ENCODE measurements at regions not wholly inside any gene's neighbourhood (a gene's known extent, or its start where the extent isn't known, plus 50 kb on each side); places are given as distances from the start of the nearest gene placed in this dataset.

DNA sequence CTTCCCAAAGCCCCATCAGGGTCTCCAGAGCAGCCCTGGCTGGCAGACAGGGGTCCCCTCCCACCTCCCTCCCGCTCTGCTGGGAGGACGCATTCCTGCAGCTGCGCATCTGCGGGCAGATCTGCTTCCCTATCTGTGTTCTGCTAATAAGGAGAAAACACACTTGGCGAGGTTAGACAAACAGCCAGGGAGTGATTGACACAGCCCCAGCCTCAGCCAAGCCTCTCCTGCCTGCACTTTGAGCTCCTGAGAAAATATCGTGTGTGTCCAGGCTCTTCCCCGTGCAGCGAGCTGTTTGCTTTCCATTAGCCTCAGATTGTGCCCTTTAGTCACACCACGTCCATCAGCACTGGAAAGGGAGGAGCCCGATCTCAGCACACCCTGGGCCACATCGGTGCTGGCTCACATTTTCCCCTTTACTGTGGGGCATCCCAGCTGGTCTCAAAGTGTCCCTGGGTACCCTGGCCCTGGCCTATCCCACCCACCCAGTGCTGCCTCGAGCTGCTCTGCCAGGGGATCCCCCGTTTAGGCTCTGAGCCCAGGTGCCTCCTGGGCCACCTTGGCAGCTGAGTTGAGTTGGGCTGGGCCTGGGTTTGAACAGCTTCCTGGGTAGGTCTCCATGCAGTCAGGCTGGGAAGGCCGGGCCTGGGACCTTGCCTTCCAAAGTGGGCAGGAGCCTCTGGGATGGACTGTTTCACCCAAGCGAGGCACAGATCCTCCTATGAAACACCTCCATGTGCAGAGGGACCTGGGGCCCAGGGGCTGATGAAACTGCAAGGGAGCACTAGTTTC lies 61.1 kb downstream of the BARX1 start (continued):
- peak; percentile 58 for TF ChIP-seq KDM6A (CRISPR knock-in tag; IDR thresholded peaks at IDR 0.05; ENCODE audit: low read depth)
- no peak for TF ChIP-seq ZNF546 (CRISPR knock-in tag; conservative IDR thresholded peaks at IDR 0.05)
- peak; percentile 81 for TF ChIP-seq HNF4G (IDR thresholded peaks at IDR 0.05; ENCODE audit: borderline replicate concordance, low read depth, low read length)
- peak; percentile 77 for TF ChIP-seq HNF4G (CRISPR knock-in tag; IDR thresholded peaks at IDR 0.05; ENCODE audit: borderline replicate concordance, low read depth)
- TF ChIP-seq TSC22D2 (CRISPR knock-in tag; IDR thresholded peaks at IDR 0.05; ENCODE audit: borderline replicate concordance), result no peak
- TF ChIP-seq, protein P1, sequence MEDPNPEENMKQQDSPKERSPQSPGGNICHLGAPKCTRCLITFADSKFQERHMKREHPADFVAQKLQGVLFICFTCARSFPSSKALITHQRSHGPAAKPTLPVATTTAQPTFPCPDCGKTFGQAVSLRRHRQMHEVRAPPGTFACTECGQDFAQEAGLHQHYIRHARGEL (CRISPR knock-in tag; IDR thresholded peaks at IDR 0.05), result no peak
- TF ChIP-seq RNF2 (conservative IDR thresholded peaks at IDR 0.05; ENCODE audit: low read depth), result no peak
- TF ChIP-seq SIN3B (IDR thresholded peaks at IDR 0.05; ENCODE audit: low read length), result no peak
- TF ChIP-seq, protein P2, sequence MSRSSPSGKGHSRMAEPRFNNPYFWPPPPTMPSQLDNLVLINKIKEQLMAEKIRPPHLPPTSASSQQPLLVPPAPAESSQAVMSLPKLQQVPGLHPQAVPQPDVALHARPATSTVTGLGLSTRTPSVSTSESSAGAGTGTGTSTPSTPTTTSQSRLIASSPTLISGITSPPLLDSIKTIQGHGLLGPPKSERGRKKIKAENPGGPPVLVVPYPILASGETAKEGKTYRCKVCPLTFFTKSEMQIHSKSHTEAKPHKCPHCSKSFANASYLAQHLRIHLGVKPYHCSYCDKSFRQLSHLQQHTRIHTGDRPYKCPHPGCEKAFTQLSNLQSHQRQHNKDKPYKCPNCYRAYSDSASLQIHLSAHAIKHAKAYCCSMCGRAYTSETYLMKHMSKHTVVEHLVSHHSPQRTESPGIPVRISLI (CRISPR knock-in tag; IDR thresholded peaks at IDR 0.05; ENCODE audit: borderline replicate concordance), result no peak
- peak; percentile 75 for TF ChIP-seq ZNF124 (CRISPR knock-in tag; IDR thresholded peaks at IDR 0.05)
- TF ChIP-seq ZNF274 (CRISPR knock-in tag; IDR thresholded peaks at IDR 0.05), result no peak
- no peak for TF ChIP-seq ZMAT3 (CRISPR knock-in tag; conservative IDR thresholded peaks at IDR 0.05)
- TF ChIP-seq, protein P3, sequence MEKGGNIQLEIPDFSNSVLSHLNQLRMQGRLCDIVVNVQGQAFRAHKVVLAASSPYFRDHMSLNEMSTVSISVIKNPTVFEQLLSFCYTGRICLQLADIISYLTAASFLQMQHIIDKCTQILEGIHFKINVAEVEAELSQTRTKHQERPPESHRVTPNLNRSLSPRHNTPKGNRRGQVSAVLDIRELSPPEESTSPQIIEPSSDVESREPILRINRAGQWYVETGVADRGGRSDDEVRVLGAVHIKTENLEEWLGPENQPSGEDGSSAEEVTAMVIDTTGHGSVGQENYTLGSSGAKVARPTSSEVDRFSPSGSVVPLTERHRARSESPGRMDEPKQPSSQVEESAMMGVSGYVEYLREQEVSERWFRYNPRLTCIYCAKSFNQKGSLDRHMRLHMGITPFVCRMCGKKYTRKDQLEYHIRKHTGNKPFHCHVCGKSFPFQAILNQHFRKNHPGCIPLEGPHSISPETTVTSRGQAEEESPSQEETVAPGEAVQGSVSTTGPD (CRISPR knock-in tag; IDR thresholded peaks at IDR 0.05), result no peak
- no peak for TF ChIP-seq TEAD2 (CRISPR knock-in tag; IDR thresholded peaks at IDR 0.05)
- no peak for TF ChIP-seq GLI4 (CRISPR knock-in tag; IDR thresholded peaks at IDR 0.05; ENCODE audit: borderline replicate concordance)
- TF ChIP-seq, protein P4, sequence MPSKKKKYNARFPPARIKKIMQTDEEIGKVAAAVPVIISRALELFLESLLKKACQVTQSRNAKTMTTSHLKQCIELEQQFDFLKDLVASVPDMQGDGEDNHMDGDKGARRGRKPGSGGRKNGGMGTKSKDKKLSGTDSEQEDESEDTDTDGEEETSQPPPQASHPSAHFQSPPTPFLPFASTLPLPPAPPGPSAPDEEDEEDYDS (CRISPR knock-in tag; IDR thresholded peaks at IDR 0.05), result peak; percentile 12; the same call in 1 of the 2 replicates
- TF ChIP-seq ZNF614 (CRISPR knock-in tag; IDR thresholded peaks at IDR 0.05; ENCODE audit: borderline replicate concordance), result peak; percentile 83; the same call in 1 of the 2 replicates
- no peak for TF ChIP-seq KLF15 (CRISPR knock-in tag; IDR thresholded peaks at IDR 0.05; ENCODE audit: borderline replicate concordance)
- peak; percentile 98 for TF ChIP-seq MEIS1 (CRISPR knock-in tag; IDR thresholded peaks at IDR 0.05; ENCODE audit: borderline replicate concordance)
- TF ChIP-seq POLR2AphosphoS5 (IDR thresholded peaks at IDR 0.05; ENCODE audit: low read depth, low read length), result no peak
- peak; percentile 96 for TF ChIP-seq ZNF317 (CRISPR knock-in tag; IDR thresholded peaks at IDR 0.05)
- TF ChIP-seq, protein P5, sequence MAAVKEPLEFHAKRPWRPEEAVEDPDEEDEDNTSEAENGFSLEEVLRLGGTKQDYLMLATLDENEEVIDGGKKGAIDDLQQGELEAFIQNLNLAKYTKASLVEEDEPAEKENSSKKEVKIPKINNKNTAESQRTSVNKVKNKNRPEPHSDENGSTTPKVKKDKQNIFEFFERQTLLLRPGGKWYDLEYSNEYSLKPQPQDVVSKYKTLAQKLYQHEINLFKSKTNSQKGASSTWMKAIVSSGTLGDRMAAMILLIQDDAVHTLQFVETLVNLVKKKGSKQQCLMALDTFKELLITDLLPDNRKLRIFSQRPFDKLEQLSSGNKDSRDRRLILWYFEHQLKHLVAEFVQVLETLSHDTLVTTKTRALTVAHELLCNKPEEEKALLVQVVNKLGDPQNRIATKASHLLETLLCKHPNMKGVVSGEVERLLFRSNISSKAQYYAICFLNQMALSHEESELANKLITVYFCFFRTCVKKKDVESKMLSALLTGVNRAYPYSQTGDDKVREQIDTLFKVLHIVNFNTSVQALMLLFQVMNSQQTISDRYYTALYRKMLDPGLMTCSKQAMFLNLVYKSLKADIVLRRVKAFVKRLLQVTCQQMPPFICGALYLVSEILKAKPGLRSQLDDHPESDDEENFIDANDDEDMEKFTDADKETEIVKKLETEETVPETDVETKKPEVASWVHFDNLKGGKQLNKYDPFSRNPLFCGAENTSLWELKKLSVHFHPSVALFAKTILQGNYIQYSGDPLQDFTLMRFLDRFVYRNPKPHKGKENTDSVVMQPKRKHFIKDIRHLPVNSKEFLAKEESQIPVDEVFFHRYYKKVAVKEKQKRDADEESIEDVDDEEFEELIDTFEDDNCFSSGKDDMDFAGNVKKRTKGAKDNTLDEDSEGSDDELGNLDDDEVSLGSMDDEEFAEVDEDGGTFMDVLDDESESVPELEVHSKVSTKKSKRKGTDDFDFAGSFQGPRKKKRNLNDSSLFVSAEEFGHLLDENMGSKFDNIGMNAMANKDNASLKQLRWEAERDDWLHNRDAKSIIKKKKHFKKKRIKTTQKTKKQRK (IDR thresholded peaks at IDR 0.05; ENCODE audit: low read length), result no peak
- TF ChIP-seq ZNF761 (CRISPR knock-in tag; conservative IDR thresholded peaks at IDR 0.05), result 0 out of 2 replicates have a peak, but pooled peaks have one; percentile 23

All from HepG2 (cell line).